ENCODE measurements at regions not wholly inside any gene's neighbourhood (a gene's known extent, or its start where the extent isn't known, plus 50 kb on each side); places are given as distances from the start of the nearest gene placed in this dataset.
A peak's percentile ranks its signal among the peaks of the same experiment; 100 is the strongest.

DNA sequence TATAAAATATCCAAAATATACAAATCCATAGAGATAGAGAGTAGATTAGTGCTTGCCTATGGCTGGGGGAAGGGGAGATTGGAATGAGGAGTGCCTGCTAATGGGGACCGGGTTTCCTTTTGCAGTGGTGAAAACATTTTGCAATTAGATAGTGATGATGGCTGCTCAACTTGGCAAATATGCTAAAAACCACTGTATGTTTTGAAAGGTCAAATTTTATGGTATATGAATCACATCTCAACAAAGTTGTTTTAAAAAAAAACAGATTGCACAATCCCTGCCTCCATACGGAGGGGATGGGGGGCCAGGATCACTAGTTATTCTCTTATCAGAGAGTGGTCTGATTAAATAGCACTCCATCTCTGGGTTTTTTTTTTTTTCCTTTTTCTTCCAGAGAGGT, 76.9 kb upstream of the RIPOR2 start:
- DNase-seq (ENCODE audit: low read depth, low spot score): no peak

GRCh38 chr6:25013246-25013645, 77.5 kb upstream of the RIPOR2 start:
- no peak for DNase-seq (ENCODE audit: low read depth, low spot score)

GRCh38 chr6:25014369-25014768, 78.6 kb upstream of the RIPOR2 start:
- no peak for DNase-seq (ENCODE audit: low read depth, low spot score)

DNA sequence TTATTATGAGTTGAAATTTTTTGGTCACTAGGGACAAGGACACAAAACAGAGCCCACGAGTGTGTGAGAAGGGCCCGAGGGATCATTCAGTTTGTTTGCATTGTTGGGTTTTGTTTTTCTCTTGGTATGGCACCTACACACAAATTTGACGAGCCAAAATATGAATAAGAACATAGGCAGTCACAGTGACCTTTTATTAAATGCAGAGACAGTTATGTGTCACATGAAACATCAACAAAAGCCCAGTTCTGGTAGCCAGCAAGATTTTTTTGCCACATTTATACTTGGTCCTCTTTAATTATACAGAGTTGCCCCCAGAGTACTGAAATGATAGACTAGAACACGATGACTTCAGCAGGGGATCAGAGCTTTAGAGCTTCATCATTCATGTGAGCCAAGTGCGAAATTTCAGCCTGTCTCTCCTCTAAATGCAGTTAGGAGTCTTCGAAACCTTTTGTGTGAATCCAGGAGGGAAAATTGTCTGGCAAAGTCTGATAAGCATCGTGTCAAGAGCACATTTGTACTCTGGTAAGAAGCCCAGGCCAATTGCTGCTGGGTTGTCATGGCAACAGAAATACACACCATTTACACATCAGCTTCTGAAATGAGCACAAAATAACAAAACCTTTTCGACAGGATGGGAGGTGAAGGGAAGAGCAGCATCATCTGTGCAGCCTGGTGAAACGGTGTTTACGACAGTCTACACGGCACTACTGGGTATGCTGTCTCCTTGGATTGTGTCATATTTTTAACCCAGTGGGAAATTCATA, 79.2 kb upstream of the RIPOR2 start:
- DNase-seq (ENCODE audit: low read depth, low spot score): no peak

DNA sequence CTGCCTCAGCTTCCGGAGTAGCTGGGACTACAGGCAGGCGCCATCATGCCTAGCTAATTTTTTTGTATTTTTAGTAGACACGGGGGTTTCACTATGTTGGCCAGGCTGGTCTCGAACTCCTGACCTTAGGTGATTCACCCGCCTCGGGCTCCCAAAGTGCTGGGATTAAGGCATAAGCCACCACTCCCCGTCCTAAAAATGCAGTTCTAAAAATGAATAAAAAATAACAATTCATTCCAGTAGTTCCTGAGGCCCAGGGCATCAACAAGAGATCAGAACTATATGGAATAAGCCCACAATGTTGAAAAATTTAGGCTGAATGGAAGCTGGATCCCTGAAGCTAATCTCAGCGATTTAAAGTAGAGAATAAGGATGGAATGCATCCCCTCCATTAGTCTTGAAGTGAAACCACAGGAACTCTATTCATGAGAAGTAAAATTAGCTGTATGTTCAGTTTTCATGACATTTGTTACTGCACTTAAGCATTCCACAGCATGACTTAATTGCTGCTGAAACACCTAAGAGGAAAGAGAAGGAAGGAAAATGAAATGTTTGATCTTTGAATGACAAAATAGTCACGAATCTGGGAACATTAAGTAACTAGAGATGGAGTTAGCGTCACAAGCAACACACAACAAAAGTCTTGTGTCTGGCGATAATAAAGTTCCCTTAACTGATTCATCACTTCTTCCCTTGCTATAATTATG, 80.4 kb upstream of the RIPOR2 start:
- no peak for DNase-seq (ENCODE audit: low read depth, low spot score)

DNA sequence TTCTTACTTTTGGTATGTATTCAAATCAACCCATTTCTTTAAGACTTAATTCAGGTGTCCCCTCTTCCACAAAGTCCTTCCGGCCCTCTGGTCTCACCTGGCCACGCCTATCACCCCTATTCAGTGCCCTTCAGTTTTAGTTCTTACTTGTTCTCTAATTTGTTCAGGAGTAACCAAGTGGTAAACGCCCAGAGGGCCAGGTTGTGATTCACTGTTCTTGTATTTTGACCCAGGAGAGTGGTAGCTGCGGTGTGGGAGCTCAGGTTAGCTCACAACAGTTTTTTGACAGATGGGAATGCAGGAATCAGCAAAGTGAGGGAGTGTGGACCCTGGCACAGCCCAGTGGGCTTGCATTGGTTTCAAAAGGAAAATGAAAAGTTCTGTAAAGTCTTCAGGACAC, 81.7 kb upstream of the RIPOR2 start:
- peak; percentile 55 for DNase-seq (ENCODE audit: low read depth, low spot score)

DNA sequence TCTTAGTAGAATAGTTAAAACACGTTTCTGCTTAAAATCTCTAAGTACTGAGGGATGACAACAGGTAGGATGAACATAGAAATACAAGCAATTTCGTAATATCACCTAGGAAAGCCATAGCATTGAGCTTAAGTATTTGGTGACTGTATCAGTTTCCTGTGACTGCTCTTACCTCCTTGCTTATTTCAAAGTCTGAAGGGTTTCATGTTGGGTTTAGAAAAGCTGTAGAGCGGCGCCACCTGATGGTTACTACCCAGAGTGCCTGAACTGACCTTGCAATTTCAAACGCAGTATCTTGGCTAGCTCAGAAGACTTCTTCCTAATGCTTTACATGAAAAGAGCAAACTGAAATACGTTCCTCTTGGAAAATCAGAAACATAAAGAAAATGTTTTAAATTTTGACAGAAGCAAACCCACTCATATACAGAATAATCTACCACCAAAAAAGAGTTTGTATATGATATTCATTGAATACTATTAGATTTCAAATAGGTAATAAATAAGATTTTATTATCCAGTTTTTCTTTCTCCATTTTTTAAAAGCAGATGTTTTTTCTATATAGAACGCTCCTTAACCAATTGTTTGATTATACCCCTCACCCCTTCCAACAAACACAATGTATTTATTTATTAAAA, 82.3 kb upstream of the RIPOR2 start:
- peak; percentile 86 for DNase-seq (ENCODE audit: low read depth, low spot score)

DNA sequence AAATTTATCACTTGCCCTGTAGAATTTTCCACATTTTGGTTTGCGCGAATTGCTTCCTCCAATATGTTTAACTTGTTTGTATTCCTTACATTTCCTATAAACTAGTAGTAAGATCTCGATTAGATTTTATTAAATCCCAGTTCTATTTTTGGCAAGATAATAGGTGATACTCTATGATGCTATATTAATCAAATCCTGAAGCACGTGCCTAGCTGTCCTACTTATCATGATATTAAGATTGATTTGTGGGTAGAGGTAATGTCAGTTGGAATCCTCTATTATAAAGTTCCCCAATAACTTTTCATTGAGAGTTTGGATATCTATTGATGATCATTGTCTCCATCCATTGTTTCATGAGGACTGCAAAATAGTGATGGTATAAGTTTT, 82.8 kb upstream of the RIPOR2 start:
- DNase-seq (ENCODE audit: low read depth, low spot score): no peak

DNA sequence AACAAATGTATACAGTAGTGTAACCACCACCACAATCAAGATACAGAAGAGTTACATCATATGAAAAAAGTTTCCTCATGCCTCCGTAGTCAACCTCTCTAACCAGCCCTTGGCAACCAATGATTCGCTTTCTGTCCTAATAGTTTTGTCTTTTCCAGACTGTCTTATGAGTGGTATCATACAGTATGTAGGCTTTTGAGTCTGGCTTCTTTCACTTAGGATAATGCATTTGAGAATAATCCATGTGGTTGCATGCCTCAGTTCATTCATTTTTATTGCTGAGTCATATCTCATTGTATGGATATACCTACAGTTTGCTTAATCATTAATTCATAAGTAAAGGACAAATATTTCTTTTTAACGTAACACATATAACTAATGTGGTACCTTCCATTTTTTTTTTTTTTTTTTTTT, 86.4 kb upstream of the RIPOR2 start:
- DNase-seq (ENCODE audit: low read depth, low spot score): no peak

DNA sequence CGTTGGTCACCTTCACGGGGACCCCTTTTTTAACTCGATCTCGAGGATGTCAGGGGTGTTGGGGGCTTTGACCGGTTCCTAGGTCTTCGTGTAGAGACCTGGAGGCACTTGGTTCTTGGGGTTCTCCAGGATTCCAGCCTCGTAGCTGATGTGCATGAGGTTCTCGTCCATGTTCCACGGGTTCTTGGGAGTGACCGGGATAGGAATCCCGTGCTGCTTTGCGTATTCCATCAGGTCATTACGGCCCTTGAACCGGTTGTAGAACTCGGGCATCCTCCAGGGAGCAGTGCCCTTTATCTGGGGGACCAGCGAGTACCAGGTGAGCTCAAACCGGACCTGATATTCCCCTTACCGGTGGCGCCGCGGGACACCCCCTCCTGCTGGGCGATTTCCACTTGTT, 88.0 kb upstream of the RIPOR2 start:
- DNase-seq (ENCODE audit: low read depth, low spot score): no peak

DNA sequence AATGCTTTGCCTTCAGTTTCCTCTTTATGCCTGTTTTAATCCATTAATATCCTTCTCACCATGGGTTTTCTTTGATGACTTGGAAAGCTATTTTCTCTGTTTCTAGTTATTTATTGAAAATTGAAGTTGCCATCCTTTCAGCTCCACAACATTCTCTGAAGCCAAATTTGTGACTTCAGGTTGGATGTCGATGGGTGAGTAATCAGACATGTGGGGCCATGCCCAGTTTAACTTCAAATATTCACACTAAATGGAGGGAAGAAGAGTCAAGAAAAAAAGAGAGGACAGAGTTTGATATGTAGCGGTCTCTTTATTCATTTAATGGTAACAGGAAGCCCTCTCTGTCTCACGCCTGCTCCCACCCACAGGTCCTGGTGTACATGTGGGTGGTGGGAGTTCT, 89.1 kb upstream of the RIPOR2 start:
- DNase-seq (ENCODE audit: low read depth, low spot score): no peak

DNA sequence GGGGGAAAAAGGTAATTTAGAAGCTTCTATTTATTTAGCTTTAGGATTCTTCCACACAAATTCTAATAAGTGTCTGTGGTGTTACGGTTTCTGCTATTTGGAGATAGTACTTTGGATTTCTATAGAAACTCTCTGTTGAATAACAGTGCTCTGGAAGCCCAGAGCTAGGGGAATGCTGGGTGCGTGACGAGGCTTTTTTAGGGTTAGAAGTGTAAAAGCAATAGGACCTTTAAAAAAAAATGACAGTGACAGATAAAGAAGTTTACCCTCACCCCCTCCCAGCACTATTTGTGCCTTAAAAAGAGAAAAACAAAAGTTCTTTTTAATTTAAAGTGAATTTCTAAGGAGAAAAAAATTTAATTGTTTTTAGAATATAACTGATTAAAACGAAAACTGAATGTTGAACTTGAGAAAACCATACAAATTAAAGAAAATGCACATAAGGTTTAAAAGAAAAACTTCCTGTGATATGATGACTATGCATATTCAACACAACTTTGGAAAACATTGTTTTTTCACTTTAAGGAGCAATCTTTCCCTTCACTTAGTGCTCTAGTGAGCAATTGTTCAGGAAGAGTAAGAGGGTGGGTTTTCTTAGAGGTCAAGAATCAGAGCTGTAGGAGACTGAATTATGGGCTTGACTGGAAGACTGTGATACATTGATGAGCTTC, 89.6 kb upstream of the RIPOR2 start:
- no peak for DNase-seq (ENCODE audit: low read depth, low spot score)

- no peak for DNase-seq (ENCODE audit: low read depth, low spot score)
These were observed 90.2 kb upstream of the RIPOR2 start for GRCh38 chr6:25025919-25026301.

GRCh38 chr6:25026723-25027122, 91.0 kb upstream of the RIPOR2 start:
- DNase-seq (ENCODE audit: low read depth, low spot score): no peak

DNA sequence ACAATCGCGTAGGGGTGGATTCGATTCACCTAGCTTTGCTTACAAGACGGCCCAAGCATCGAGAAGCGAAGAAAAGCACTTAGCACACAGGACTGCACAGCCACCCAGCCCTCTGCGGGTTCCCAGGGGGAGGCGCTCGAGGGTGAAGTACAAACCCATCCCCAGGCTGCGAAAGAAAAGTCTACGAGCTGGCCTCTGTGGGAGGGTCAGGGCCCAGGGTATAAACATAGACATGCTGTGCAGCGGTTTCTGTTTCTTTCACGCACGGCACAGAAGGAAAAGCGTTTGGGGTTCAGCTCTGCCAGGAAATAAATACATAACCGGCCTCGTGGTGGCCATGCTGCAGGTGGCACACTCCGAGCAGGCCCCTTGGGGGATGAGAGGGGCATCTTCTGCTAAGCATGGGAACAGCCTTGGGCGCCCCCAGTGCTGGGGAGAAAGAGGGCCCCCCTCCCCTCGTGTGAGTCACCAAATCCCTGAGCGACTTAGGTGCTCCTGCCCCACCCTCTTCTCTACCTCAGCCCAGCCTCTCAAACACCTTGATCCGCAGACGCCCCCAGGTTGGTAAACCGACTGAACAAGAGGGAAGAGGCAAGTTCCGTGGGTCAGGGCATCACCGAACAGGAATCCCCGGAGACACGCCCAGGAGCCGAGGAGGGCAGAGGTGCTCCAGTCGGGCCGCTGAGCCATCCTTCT, 91.6 kb upstream of the RIPOR2 start:
- no peak for DNase-seq (ENCODE audit: low read depth, low spot score)

DNA sequence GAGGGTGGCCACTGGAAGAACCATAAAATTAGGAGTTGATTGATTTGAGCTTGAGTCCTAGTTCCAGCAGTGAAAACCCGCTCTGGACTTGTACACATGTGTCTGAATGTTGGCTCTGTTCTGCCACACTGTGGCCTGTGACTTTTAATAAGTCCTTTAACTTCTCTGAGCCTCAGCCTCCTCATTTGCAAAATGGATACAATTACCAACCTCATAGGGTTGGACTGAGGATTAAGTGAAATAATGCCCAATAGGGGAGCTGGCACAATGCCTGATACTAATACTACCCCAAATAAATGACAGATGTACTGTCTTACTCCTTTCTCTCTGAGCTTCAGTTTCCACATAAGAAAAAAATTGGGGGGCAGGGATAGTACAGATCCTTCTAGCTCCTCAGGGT, 92.6 kb upstream of the RIPOR2 start:
- DNase-seq (ENCODE audit: low read depth, low spot score): no peak

DNA sequence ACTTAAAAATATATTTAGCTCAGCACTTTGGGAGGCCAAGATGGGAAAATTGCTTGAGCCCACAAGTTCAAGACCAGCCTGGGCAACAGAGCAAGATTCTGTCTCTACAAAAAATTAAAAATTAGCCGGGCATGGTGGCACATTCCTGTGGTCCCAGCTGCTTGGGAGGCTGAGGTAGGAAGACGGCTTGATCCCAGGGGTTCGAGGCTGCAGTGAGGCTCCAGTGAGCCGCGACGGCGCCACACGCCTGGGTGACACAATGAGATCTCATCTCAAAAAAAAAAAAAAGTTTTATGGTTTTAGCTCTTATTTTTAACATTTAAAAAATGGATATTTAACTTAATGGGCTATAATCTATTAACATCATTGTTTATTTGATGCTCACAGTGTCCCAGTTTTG, 97.2 kb upstream of the RIPOR2 start:
- no peak for DNase-seq (ENCODE audit: low read depth, low spot score)

DNA sequence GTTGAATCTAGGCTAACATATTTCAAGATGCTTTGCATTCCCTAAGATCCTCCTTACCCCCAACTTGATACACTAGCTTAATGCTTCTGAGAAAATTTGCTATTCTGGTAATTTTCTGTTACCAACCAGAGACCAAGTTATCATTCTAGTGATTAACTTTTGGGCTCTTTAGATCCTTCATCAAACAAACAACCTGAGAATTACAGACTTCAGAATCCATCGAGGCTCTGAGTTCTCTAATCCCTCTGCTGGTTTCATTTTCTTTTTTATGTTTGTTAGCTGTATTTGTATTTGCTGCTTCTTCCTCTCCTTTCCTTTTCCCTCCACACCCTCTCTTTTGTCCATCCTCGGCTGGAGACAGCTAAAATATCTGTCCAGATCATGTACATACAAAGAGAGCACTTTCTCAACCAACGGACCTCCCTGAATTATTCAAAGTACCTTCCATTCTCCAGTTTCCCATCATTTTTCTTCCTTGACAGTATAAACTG, 98.7 kb upstream of the RIPOR2 start:
- DNase-seq (ENCODE audit: low read depth, low spot score): no peak

DNA sequence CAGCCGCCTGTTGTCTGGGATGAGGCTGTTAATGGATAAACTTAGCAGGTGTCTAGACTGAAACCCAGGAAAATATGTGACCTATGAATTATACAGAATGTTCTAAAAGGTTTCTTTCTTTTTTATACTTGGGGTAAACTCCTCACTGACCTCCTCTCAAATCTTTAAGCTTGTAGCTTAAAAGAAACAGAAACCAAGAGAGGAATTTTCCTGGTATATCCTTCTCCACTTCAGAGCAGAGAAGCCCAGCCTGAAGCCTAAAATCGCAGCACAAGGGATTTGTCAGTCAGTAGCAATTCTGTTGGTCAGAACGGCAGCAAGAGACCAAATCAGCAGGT, 99.4 kb upstream of the RIPOR2 start:
- DNase-seq (ENCODE audit: low read depth, low spot score): no peak

DNA sequence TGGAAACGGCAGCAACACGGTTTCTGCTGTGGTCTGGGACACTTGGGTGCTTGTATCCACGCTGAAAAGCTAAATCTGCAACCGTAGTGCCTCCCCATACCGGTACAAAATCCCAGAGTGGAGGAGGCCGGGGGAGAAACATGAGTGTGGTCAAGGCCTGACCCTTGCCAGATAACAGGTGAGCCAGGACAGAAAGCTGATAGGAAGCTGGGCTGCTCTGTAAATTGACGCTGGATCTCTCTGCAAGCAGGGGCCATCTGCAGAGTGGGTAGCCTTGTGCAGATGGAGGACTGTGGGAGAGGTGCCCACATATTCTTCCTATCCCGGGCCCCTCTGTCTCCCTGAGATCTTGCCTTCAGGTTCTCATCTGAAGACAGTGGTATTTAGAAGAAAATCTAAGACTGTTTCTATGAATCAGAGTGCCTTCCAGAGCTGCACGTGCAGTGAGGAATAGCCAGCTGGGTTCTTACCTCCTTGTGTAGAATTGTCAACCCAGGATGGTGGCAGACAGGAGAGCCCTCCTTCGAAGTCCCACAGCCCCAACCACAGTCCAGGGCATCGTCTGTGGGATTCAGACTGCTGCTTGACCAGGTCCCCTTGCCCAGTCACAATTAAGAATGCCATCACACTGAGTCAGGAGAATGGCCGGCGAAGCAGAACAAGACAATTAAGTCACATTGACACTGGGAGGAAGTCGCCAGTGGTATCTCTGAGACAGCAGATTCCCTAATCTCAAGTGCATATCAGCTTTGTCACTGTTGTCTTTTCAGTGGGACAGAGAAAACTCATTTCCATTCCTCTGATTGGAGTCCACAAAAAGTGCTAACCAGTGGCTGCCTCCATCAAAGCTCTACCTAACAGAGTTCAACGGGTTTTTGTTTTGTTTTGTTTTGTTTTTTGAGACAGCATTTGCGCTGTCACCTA, 100.0 kb upstream of the RIPOR2 start:
- peak; percentile 30 for DNase-seq (ENCODE audit: low read depth, low spot score)

GRCh38 chr6:25036461-25036860, 100.7 kb upstream of the RIPOR2 start:
- no peak for DNase-seq (ENCODE audit: low read depth, low spot score)
